Erythroblast (primary cell): ENCODE measurements at regions not wholly inside any gene's neighbourhood (a gene's known extent, or its start where the extent isn't known, plus 50 kb on each side); places are given as distances from the start of the nearest gene placed in this dataset.
"Not testable (repeated sequence)": the region's sequence is repeated elsewhere in the genome, so short reads cannot be mapped to it uniquely, and the experiment has no call there.

Experiments
- DNase-seq, 2 experiments: peaks; one replicate each; lab custom pipeline; 2025; lab: John Stamatoyannopoulos, UW
- GATA1 ChIP-seq: IDR thresholded peaks from 2 replicates; pipeline ENCODE4 v1.6.1; 2011; ENCODE audit warnings: low read depth, mild to moderate bottlenecking, control low read depth, low read length, moderate library complexity
- POLR2A ChIP-seq: IDR thresholded peaks from 2 replicates; pipeline ENCODE4 v1.6.1; 2011; ENCODE audit warnings: mild to moderate bottlenecking, low read length

- TF ChIP-seq POLR2A (no peak), GATA1 (no peak)
- no peak for DNase-seq
Observed at GRCh38 chr12:126419131-126419530, 1353.9 kb downstream of the AACS start.

GRCh38 chr12:126424696-126425095 is 1359.5 kb downstream of the AACS start:
- TF ChIP-seq GATA1: no peak
- no peak for TF ChIP-seq POLR2A
- no peak for DNase-seq

GRCh38 chr12:126425264-126425663 is 1360.0 kb downstream of the AACS start:
- no peak for DNase-seq
- TF ChIP-seq GATA1: no peak
- TF ChIP-seq POLR2A: no peak

GRCh38 chr12:126428769-126429168 is 1363.5 kb downstream of the AACS start:
- no peak for DNase-seq
- TF ChIP-seq GATA1: no peak
- no peak for TF ChIP-seq POLR2A

GRCh38 chr12:126430921-126431320 is 1365.7 kb downstream of the AACS start:
- TF ChIP-seq POLR2A (no peak), GATA1 (no peak)
- no peak for DNase-seq

- no peak for TF ChIP-seq POLR2A
- TF ChIP-seq GATA1: no peak
- DNase-seq: no peak
Observed at GRCh38 chr12:126431767-126432166, 1366.5 kb downstream of the AACS start.

GRCh38 chr12:126432780-126433179 is 1367.5 kb downstream of the AACS start:
- DNase-seq: no peak
- TF ChIP-seq GATA1 (no peak), POLR2A (no peak)

GRCh38 chr12:126434412-126434985 is 1369.3 kb downstream of the AACS start:
- no peak for DNase-seq
- TF ChIP-seq POLR2A: no peak
- TF ChIP-seq GATA1: no peak

- TF ChIP-seq GATA1 (no peak), POLR2A (no peak)
- no peak for DNase-seq
Observed at GRCh38 chr12:126436041-126436440, 1370.8 kb downstream of the AACS start.

GRCh38 chr12:126437934-126438333 is 1372.7 kb downstream of the AACS start:
- no peak for DNase-seq
- no peak for TF ChIP-seq GATA1
- TF ChIP-seq POLR2A: no peak

GRCh38 chr12:126443977-126444376 is 1378.7 kb downstream of the AACS start:
- TF ChIP-seq POLR2A (no peak), GATA1 (no peak)
- no peak for DNase-seq

- DNase-seq: no peak
- TF ChIP-seq POLR2A: no peak
- no peak for TF ChIP-seq GATA1
Observed at GRCh38 chr12:126447346-126447745, 1382.1 kb downstream of the AACS start.

GRCh38 chr12:126451809-126452208 is 1386.6 kb downstream of the AACS start:
- no peak for DNase-seq
- TF ChIP-seq POLR2A (no peak), GATA1 (no peak)

GRCh38 chr12:126452686-126453085 is 1387.5 kb downstream of the AACS start:
- DNase-seq: not testable (repeated sequence)

- TF ChIP-seq POLR2A (no peak), GATA1 (no peak)
- no peak for DNase-seq
Observed at GRCh38 chr12:126454581-126454980, 1389.3 kb downstream of the AACS start.
